DMS153 treated with DMSO at 0.1 percent for 48 hours (cell line): ENCODE measurements at regions not wholly inside any gene's neighbourhood (a gene's known extent, or its start where the extent isn't known, plus 50 kb on each side); places are given as distances from the start of the nearest gene placed in this dataset.
"Not testable (repeated sequence)": the region's sequence is repeated elsewhere in the genome, so short reads cannot be mapped to it uniquely, and the experiment has no call there.

Experiments
- DNase-seq: peaks from one replicate; lab custom pipeline; 2025; ENCODE audit not compliant: unreplicated experiment; lab: John Stamatoyannopoulos, UW

DNA sequence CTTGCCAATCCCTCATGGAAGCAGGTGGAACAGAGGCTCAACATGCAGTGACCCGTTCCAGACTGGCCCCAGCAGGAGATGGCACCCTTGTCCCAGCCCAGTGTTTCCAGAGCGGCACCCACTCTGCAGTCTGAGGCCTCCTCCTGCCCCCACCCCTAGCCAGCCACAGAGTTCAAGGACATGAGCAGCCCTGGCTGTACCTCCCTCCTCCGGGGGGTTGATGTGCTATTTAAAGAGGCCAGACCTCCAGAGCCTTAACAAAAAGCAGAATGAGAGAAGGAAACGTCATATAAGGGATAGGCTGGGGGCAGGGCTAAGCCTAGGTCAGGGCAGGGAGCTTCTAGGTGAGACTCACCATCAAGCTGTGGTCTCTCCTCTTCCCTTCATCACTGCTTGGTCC is 115.7 kb upstream of the NANOS1 start:
- no peak for DNase-seq

GRCh38 chr10:118914629-118915028 is 114.9 kb upstream of the NANOS1 start:
- DNase-seq = no peak

GRCh38 chr10:118915161-118915560 is 114.4 kb upstream of the NANOS1 start:
- DNase-seq = no peak

DNA sequence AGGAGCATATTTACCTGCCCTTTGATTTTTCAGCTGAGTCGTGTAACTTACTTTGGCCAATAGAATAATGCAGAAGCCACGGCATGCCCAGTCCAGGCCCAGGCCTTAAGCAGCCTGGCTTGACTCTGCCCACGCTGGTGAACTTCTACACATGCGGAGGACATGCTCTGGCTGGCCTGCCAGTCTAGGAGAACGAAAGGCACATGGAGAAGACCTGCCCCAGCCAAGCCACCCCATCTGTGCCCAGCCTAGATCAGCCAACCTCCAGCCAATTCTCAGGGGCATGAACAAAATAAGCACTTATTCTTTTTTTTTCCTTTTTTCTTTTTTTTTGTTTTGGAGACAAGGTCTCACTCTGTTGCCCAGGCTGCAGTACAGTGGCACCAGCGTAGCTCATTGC is 112.7 kb upstream of the NANOS1 start:
- DNase-seq = no peak

DNA sequence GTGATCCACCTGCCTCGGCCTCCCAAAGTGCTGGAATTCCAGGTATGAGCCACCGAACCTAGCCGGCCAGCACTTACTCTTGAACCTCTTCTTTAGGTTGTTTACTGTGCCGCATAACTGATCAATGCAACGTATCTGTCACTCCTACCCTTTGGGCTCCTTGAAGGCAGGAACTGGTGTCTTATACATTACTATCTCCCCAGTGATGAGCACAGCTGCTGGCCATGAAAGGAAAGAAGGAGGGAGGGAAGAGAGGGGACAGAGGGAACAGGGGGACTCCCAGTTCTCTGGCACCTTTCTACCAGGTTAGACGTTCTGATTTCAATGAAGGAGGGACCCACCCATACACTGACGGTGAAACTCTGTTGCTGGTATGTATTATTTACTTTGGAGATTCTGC is 111.8 kb upstream of the NANOS1 start:
- no peak for DNase-seq

DNA sequence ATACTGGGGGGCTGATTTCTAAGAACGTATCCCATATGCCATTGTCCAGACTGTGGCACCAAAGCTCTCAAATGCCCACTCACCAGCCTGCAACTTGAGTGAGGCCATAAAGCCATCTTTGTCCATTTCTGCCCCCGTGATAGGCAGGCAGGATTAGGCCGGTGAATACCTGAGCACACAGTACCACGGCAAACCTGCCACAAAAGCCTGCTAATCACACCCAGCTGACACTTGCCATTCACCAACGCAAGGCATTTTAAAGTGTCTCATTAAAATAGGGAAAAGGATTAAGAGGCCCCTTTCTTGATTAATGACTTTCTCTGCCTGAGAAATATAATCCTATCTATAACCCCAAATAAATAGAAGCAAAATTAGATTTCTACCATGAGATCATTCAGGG is 111.4 kb upstream of the NANOS1 start:
- DNase-seq = no peak

GRCh38 chr10:118918587-118918986 is 110.9 kb upstream of the NANOS1 start:
- no peak for DNase-seq

DNA sequence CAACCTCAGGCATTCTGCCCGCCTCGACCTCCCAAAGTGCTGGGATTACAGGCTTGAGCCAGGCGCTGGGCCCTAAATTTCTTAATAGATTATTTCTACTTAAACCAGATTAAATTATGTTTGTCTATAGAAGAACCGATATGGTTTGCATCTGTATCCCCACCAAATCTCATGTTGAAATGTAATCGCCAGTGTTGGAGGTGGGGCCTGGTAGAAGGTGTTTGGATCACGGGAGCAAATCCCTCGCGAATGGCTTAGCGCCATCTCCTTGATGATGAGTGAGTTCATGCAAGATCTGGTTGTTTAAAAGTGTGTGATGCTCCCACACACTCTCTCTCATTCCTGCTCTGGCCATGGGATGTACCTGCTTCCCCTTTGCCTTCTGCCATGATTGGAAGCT is 109.3 kb upstream of the NANOS1 start:
- DNase-seq = no peak

GRCh38 chr10:118922226-118922625 is 107.3 kb upstream of the NANOS1 start:
- no peak for DNase-seq

DNA sequence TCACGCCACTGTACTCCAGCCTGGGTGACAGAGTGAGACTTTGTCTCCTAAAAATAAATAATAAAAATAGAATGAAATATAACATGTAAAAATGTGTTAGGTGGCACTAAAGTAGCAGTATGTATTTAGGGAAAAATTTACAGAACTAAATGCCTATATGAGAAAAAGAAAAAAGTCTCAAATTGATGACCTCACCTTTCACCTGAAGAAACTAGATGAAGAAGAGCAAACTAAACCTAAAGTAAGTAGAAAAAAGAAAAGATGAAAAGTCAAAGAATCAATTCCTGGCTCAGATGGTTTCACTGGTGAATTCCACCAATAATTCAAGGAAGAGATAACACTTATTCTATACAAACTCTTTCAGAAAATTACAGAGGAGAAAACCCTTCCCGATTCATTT is 106.5 kb upstream of the NANOS1 start:
- DNase-seq = no peak

DNA sequence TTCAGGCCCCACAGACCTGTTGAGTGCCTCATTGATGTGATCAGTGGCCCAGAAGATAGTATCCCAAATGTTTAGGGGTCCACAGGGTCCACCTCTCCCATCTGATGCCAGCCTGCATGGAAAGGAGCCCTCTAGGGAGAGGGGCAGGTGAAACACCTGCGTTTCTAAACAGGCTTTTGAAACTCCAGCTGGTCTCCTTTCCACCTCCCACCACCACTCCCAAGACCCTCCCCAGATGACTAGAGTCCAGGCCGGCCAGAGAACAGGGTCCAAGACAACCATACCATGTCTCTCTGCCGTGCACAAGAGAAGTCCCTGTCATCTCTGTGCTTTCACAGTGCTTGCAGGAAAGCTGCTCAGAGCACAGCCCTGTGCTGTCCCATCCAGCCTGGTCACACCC is 105.0 kb upstream of the NANOS1 start:
- no peak for DNase-seq

- DNase-seq = no peak
Observed at GRCh38 chr10:118925404-118926071, 104.0 kb upstream of the NANOS1 start.

- no peak for DNase-seq
Observed at GRCh38 chr10:118926072-118926417, 103.5 kb upstream of the NANOS1 start.

GRCh38 chr10:118926441-118926840 is 103.1 kb upstream of the NANOS1 start:
- DNase-seq = no peak

- no peak for DNase-seq
Observed at GRCh38 chr10:118926903-118927302, 102.6 kb upstream of the NANOS1 start.

- no peak for DNase-seq
Observed at GRCh38 chr10:118927321-118927720, 102.2 kb upstream of the NANOS1 start.

- no peak for DNase-seq
Observed at GRCh38 chr10:118930614-118931013, 98.9 kb upstream of the NANOS1 start.

GRCh38 chr10:118931436-118931835 is 98.1 kb upstream of the NANOS1 start:
- DNase-seq = no peak

GRCh38 chr10:118932154-118932553 is 97.4 kb upstream of the NANOS1 start:
- DNase-seq = not testable (repeated sequence)

DNA sequence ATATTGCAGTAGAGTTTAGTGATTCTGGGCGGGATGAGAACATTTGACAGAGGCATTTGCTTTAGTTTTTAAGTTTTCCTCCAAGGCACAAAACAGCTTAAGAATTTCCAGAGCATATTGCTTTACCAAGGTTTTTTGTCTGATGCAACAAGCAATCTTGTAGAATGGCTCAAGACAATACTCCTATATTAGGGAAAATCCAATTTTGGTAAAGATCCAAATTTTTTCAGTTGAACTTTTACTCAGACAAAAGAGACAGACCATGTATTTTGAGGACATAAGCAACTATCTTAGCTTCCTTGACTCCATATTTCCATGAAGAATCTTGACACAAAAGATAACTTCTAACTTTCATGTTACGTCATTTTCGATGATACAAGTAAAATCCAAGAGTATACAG is 92.3 kb upstream of the NANOS1 start:
- no peak for DNase-seq

- no peak for DNase-seq
Observed at GRCh38 chr10:118939211-118940007, 90.1 kb upstream of the NANOS1 start.

GRCh38 chr10:118940386-118940785 is 89.1 kb upstream of the NANOS1 start:
- no peak for DNase-seq

GRCh38 chr10:118943253-118943652 is 86.3 kb upstream of the NANOS1 start:
- no peak for DNase-seq
